ENCODE measurements at regions not wholly inside any gene's neighbourhood (a gene's known extent, or its start where the extent isn't known, plus 50 kb on each side); places are given as distances from the start of the nearest gene placed in this dataset.

DNA sequence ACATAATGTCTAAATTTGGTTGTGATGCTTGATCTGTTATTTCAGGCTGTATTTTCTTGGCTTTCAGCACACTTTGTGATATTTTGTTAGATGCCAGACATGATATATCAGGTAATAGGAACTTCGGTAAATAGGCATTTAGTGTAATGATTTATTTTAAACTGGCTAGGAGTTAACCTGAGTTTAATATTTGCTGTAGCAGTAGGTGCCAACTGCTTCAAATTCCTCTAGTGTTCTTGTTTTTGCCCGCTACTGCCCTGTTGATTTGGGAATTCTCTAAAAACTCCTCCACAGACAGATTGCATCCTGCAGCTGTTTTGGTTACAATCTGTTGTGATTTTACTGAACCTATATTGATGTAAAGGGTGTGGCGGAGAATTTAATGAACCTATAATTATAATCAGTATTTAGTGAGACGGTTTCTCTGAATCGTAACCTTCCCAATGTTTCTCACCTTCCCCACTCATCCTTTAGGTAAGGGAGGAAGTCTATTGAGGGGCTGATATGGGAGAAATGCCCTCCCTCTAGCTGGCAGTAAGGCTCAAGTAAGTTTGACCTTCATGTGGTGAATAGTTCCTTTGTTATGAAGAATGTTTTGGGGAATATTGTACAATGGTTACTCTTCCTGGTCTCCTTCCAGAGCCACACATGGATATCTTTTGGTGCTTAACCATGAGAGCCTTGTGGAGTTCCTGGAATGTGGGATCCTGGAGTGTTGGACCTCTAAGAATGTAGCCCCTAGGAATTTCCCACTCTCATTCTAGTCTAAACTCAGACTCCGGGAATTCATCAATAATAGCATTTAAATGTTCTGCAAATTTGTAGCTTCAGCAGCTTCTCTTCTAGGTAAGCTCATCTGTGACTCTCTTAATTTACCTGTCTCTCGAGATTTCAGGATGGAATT lies 634.1 kb downstream of the FSCB start:
- no peak for DNase-seq (ENCODE audit: low read depth)

DNA sequence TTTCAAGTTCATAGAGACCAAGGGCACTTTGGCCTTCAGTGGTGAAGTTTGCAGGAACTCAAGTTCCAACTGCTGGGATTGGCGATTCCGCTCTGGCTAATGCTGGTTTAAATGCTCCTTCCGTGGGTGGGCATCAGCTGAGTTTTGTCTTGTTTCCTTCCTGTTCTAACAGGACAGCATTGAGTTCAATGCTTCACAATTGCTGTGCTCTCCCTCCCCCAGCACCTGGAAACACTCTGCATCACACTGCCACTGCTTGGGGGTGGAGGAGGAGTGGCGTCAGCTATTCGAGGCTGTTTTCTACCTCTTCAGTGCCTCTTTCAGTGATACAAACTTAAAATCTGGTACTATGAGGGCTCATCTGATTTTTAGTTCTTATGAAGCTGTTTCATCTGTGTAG lies 634.9 kb downstream of the FSCB start:
- no peak for DNase-seq (ENCODE audit: low read depth)
- TF ChIP-seq CTCF (IDR thresholded peaks at IDR 0.05; ENCODE audit: low read depth, low read length) (no peak), MYC (IDR thresholded peaks at IDR 0.05; ENCODE audit: low read depth, low read length) (no peak), POLR2A (IDR thresholded peaks at IDR 0.05; ENCODE audit: extremely low read depth, insufficient read length) (no peak), MAX (IDR thresholded peaks at IDR 0.05; ENCODE audit: low read depth, low read length) (no peak)
- H3K4me3 ChIP-seq (ENCODE audit: low read depth, low read length) = no peak overlapping the region

More for the DNA sequence above, 634.1 kb downstream of the FSCB start:
- no peak for TF ChIP-seq POLR2A (IDR thresholded peaks at IDR 0.05; ENCODE audit: extremely low read depth, insufficient read length)
- no peak for TF ChIP-seq MAX (IDR thresholded peaks at IDR 0.05; ENCODE audit: low read depth, low read length)
- TF ChIP-seq MYC (IDR thresholded peaks at IDR 0.05; ENCODE audit: low read depth, low read length) = no peak
- TF ChIP-seq CTCF (IDR thresholded peaks at IDR 0.05; ENCODE audit: low read depth, low read length) = no peak
- H3K4me3 ChIP-seq (ENCODE audit: low read depth, low read length) = no peak overlapping the region

DNA sequence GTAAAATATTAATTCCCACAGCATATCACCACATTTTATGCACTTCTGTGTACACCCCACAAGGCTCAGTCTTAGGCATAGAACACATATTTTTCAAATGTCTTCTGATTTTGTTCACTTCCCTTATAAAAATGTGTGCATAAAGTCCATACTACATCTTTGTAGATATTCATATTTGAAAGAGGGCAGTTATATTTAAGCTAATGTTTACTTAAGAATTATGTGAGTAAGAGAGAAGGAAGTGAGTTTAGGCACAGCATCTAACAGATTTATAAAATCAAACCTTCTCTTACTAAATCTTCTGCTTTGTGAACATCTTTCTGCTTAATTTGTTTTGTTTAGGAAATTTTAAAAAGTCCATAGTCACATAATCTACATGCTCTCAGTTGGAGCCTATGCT lies 648.1 kb downstream of the FSCB start:
- no peak for DNase-seq (ENCODE audit: low read depth)
- TF ChIP-seq CTCF (IDR thresholded peaks at IDR 0.05; ENCODE audit: low read depth, low read length) (no peak), MYC (IDR thresholded peaks at IDR 0.05; ENCODE audit: low read depth, low read length) (no peak)
- H3K4me3 ChIP-seq (ENCODE audit: low read depth, low read length) = no peak overlapping the region

DNA sequence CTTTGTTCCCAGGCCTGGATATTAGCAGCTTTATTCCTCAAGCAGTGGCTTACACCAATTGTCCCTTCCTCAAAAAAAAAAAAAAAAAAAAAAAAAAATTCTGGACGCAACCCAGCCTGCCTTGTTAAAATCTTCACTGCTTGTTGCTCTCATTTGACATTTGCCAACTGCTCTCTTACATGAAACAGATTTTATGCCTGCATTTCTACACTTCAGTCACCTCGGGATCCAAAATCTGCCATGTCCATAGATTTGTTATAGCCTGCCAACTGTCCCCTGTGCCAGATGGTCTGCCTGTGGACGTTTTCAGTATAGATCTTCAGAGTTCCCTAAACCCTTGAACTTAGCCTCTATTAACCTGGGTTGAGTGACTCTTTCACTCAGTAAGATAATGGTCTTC lies 651.5 kb downstream of the FSCB start:
- DNase-seq (ENCODE audit: low read depth) = no peak
- no peak overlapping the region for H3K4me3 ChIP-seq (ENCODE audit: low read depth, low read length)
- TF ChIP-seq MAX (IDR thresholded peaks at IDR 0.05; ENCODE audit: low read depth, low read length) (no peak), CTCF (IDR thresholded peaks at IDR 0.05; ENCODE audit: low read depth, low read length) (no peak), POLR2A (IDR thresholded peaks at IDR 0.05; ENCODE audit: extremely low read depth, insufficient read length) (no peak), MYC (IDR thresholded peaks at IDR 0.05; ENCODE audit: low read depth, low read length) (no peak)

- TF ChIP-seq POLR2A (IDR thresholded peaks at IDR 0.05; ENCODE audit: extremely low read depth, insufficient read length) (no peak), CTCF (IDR thresholded peaks at IDR 0.05; ENCODE audit: low read depth, low read length) (no peak), MAX (IDR thresholded peaks at IDR 0.05; ENCODE audit: low read depth, low read length) (no peak), MYC (IDR thresholded peaks at IDR 0.05; ENCODE audit: low read depth, low read length) (no peak)
- H3K4me3 ChIP-seq (ENCODE audit: low read depth, low read length) = no peak overlapping the region
- DNase-seq (ENCODE audit: low read depth) = no peak
Measured at GRCh38 chr14:43853541-43853940, 653.5 kb downstream of the FSCB start.

Data from NB4 (cell line).